ENCODE measurements at regions not wholly inside any gene's neighbourhood (a gene's known extent, or its start where the extent isn't known, plus 50 kb on each side); places are given as distances from the start of the nearest gene placed in this dataset.

DNA sequence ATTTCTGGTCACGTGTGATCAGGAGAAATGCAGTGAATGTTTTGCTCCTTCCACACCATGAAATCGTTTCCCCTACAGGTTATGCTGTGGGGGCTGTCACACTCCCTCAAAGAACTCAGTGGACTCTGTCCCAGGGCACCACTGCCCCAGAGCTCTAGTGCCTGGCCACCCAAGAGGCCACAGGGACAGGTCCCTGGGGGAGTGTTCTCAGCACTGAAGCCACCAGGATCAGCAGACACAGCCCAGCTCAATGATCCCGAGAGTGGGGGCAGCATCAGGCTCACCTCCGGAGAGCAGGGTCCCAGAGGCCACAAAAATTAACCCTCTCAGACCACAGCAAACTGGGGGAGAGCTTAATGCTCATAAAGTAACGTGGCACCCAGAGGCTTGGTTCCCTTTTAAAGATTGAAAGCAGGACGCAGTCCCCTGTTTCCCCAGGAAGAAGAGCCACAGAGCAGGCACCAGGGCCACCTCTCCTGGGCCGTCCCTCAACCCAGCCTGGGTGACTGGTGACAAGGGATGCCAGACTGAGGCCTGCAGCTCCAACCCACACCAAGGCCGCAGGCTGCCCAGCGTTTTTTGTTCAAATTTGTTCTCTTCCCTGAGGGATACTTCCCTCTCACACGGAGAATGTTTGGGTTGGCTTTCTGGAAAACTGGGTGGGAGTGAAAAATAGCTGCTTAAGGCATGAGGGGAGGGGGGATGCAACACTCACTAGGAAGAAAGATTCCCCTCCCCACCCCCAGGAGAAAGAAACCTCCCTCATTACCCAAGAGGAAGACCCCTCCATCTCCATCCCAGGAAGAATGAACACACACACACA, 123.3 kb upstream of the IGF1R start:
- ATAC-seq = no peak
- no peak for TF ChIP-seq POU6F1 (CRISPR knock-in tag; IDR thresholded peaks at IDR 0.05; ENCODE audit: borderline replicate concordance, low read depth)
- TF ChIP-seq SNAI2 (CRISPR knock-in tag; IDR thresholded peaks at IDR 0.05) = no peak
- no peak for TF ChIP-seq ZFP30 (CRISPR knock-in tag; IDR thresholded peaks at IDR 0.05)
- TF ChIP-seq ESRRG (CRISPR knock-in tag; IDR thresholded peaks at IDR 0.05) = no peak
- TF ChIP-seq GLIS3 (CRISPR knock-in tag; IDR thresholded peaks at IDR 0.05) = no peak
- no peak for TF ChIP-seq TCF4 (CRISPR knock-in tag; IDR thresholded peaks at IDR 0.05; ENCODE audit: borderline replicate concordance)
- TF ChIP-seq CSDC2 (CRISPR knock-in tag; IDR thresholded peaks at IDR 0.05) = no peak
- no peak for TF ChIP-seq TSHZ2 (CRISPR knock-in tag; IDR thresholded peaks at IDR 0.05)
- TF ChIP-seq BACH2 (CRISPR knock-in tag; IDR thresholded peaks at IDR 0.05; ENCODE audit: borderline replicate concordance) = no peak
- TF ChIP-seq TOX (CRISPR knock-in tag; IDR thresholded peaks at IDR 0.05; ENCODE audit: borderline replicate concordance) = no peak

DNA sequence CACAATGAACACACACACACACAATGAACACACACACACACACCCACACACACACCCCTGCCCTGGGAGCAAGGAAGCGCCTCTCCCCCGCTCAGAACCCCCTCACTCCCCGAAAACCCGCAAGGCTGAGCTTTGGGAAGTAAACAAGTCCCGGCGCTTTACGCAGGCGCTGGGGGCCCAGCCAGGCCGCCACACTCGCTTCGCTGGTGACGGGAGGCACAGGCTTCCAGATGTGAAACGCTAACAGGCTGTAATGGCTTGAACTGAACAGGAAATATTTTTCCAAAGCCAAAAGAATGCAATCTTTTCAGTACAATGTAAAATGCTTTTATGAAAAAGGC, 122.7 kb upstream of the IGF1R start:
- TF ChIP-seq GLIS3 (CRISPR knock-in tag; IDR thresholded peaks at IDR 0.05) (no peak), POU6F1 (CRISPR knock-in tag; IDR thresholded peaks at IDR 0.05; ENCODE audit: borderline replicate concordance, low read depth) (no peak), ZC3H10 (CRISPR knock-in tag; IDR thresholded peaks at IDR 0.05) (no peak), PATZ1 (CRISPR knock-in tag; IDR thresholded peaks at IDR 0.05; ENCODE audit: borderline replicate concordance) (no peak), ARNTL (CRISPR knock-in tag; IDR thresholded peaks at IDR 0.05; ENCODE audit: borderline replicate concordance, low read depth) (no peak), BACH2 (CRISPR knock-in tag; IDR thresholded peaks at IDR 0.05; ENCODE audit: borderline replicate concordance) (no peak), PPARA (CRISPR knock-in tag; IDR thresholded peaks at IDR 0.05; ENCODE audit: borderline replicate concordance) (no peak), ESRRG (CRISPR knock-in tag; IDR thresholded peaks at IDR 0.05) (no peak), SNAI2 (CRISPR knock-in tag; IDR thresholded peaks at IDR 0.05) (no peak)
- ATAC-seq = no peak

- TF ChIP-seq RARB (CRISPR knock-in tag; IDR thresholded peaks at IDR 0.05) = no peak
- no peak for TF ChIP-seq SNAI2 (CRISPR knock-in tag; IDR thresholded peaks at IDR 0.05)
- TF ChIP-seq ESRRG (CRISPR knock-in tag; IDR thresholded peaks at IDR 0.05) = no peak
- TF ChIP-seq POU6F1 (CRISPR knock-in tag; IDR thresholded peaks at IDR 0.05; ENCODE audit: borderline replicate concordance, low read depth) = no peak
- TF ChIP-seq ZNF565 (CRISPR knock-in tag; conservative IDR thresholded peaks at IDR 0.05; ENCODE audit: low read depth) = no peak
- TF ChIP-seq ZC3H10 (CRISPR knock-in tag; IDR thresholded peaks at IDR 0.05) = no peak
- no peak for TF ChIP-seq GLIS3 (CRISPR knock-in tag; IDR thresholded peaks at IDR 0.05)
- TF ChIP-seq TOX (CRISPR knock-in tag; IDR thresholded peaks at IDR 0.05; ENCODE audit: borderline replicate concordance) = no peak
- no peak for TF ChIP-seq ISL1 (CRISPR knock-in tag; IDR thresholded peaks at IDR 0.05)
- no peak for TF ChIP-seq BACH2 (CRISPR knock-in tag; IDR thresholded peaks at IDR 0.05; ENCODE audit: borderline replicate concordance)
- ATAC-seq = no peak
Measured at GRCh38 chr15:98526094-98526493, 122.2 kb upstream of the IGF1R start.
